ENCODE measurements at regions not wholly inside any gene's neighbourhood (a gene's known extent, or its start where the extent isn't known, plus 50 kb on each side); places are given as distances from the start of the nearest gene placed in this dataset.

GRCh38 chr2:42923580-42924417 lies 131.4 kb upstream of the HAAO start:
- H3K36me3 ChIP-seq (replicated peaks in 1 of 2; ENCODE audit: insufficient read depth in 1 of 2, low read depth in 2 of 2), result no peaks in the 10 kb centered on the region
- peak overlapping the region; percentile 88 to 90 (median 89) for H3K27ac ChIP-seq
- H3K4me3 ChIP-seq, result no peak overlapping the region
- peaks cover 67% of the 10 kb centered on the region for H3K4me1 ChIP-seq
- WGBS, 2 donors, result 75 to 94% methylated on average over 5 of the region's 5 CpGs
- TF ChIP-seq CTCF (IDR thresholded peaks at IDR 0.05), result no peak
- no peak for TF ChIP-seq POLR2A (IDR thresholded peaks at IDR 0.05)
- intact Hi-C loops (cut with DNase I), result no loop called here
- H3K9me3 ChIP-seq, result no peaks in the 10 kb centered on the region
- ATAC-seq (no peak), DNase-seq (no peak)
- no peaks in the 10 kb centered on the region for H3K27me3 ChIP-seq

- H3K9me3 ChIP-seq, result no peaks in the 10 kb centered on the region
- DNase-seq, result no peak
- no peak overlapping the region for H3K4me3 ChIP-seq
- no peak for ATAC-seq
- H3K27ac ChIP-seq, result peak overlapping the region in 2 of 4 donors; percentile 88 to 90
- H3K36me3 ChIP-seq (replicated peaks in 1 of 2; ENCODE audit: insufficient read depth in 1 of 2, low read depth in 2 of 2), result no peaks in the 10 kb centered on the region
- no peak for TF ChIP-seq CTCF (IDR thresholded peaks at IDR 0.05)
- TF ChIP-seq POLR2A (IDR thresholded peaks at IDR 0.05), result no peak
- intact Hi-C loops (cut with DNase I), result no loop called here
- H3K27me3 ChIP-seq, result no peaks in the 10 kb centered on the region
- 82 to 88% methylated on average over 5 to 6 of the region's 6 CpGs for WGBS, 2 donors
- H3K4me1 ChIP-seq, result peaks cover 59% of the 10 kb centered on the region
Measured at GRCh38 chr2:42922790-42923579, 130.6 kb upstream of the HAAO start.

- intact Hi-C loops (cut with DNase I), result no loop called here
- DNase-seq (no peak), ATAC-seq (no peak)
- H3K27ac ChIP-seq, result peak overlapping the region in 1 of 4 donors; percentile 90
- no peaks in the 10 kb centered on the region for H3K27me3 ChIP-seq
- H3K36me3 ChIP-seq (replicated peaks in 1 of 2; ENCODE audit: insufficient read depth in 1 of 2, low read depth in 2 of 2), result no peaks in the 10 kb centered on the region
- WGBS, 2 donors, result 84 to 90% methylated on average over 2 of the region's 2 CpGs
- H3K4me3 ChIP-seq, result no peak overlapping the region
- TF ChIP-seq POLR2A (IDR thresholded peaks at IDR 0.05) (no peak), CTCF (IDR thresholded peaks at IDR 0.05) (no peak)
- H3K4me1 ChIP-seq, result peaks cover 52% of the 10 kb centered on the region
- no peaks in the 10 kb centered on the region for H3K9me3 ChIP-seq
Measured at GRCh38 chr2:42922293-42922692, 129.9 kb upstream of the HAAO start.

- Histone ChIP-seq H3K27me3 (no peaks in the 10 kb centered on the region), H3K36me3 (replicated peaks in 1 of 2; ENCODE audit: insufficient read depth in 1 of 2, low read depth in 2 of 2) (no peaks in the 10 kb centered on the region), H3K4me3 (no peak overlapping the region), H3K9me3 (no peaks in the 10 kb centered on the region), H3K27ac (no peak overlapping the region), H3K4me1 (peaks cover 46% of the 10 kb centered on the region)
- WGBS, 2 donors, result 89 to 99% methylated on average over 3 of the region's 3 CpGs
- intact Hi-C loops (cut with DNase I), result no loop called here
- TF ChIP-seq CTCF (IDR thresholded peaks at IDR 0.05), result no peak
- no peak for TF ChIP-seq POLR2A (IDR thresholded peaks at IDR 0.05)
- DNase-seq, result no peak
- ATAC-seq, result no peak
Measured at GRCh38 chr2:42921721-42922120, 129.3 kb upstream of the HAAO start.

All from body of pancreas (tissue), 4 donors.